PC-9 (cell line): ENCODE measurements at regions not wholly inside any gene's neighbourhood (a gene's known extent, or its start where the extent isn't known, plus 50 kb on each side); places are given as distances from the start of the nearest gene placed in this dataset.

Experiments
- CTCF ChIP-seq: fragments of 200-600 bp; sonication (generic); conservative IDR thresholded peaks from 2 replicates; pipeline ENCODE4 v1.6.1; 2017; ENCODE audit warnings: mixed run types, antibody characterized with exemption, mild to moderate bottlenecking, moderate library complexity
- EZH2 ChIP-seq: fragments of 200-600 bp; sonication (generic); IDR thresholded peaks from 2 replicates; pipeline ENCODE4 v1.8.0; 2017; ENCODE audit warnings: antibody characterized with exemption, low read depth

GRCh38 chr15:97482521-97482920, 478.0 kb upstream of the ARRDC4 start:
- TF ChIP-seq CTCF, result no peak
- TF ChIP-seq EZH2, result no peak
